ENCODE measurements at regions not wholly inside any gene's neighbourhood (a gene's known extent, or its start where the extent isn't known, plus 50 kb on each side); places are given as distances from the start of the nearest gene placed in this dataset.

DNA sequence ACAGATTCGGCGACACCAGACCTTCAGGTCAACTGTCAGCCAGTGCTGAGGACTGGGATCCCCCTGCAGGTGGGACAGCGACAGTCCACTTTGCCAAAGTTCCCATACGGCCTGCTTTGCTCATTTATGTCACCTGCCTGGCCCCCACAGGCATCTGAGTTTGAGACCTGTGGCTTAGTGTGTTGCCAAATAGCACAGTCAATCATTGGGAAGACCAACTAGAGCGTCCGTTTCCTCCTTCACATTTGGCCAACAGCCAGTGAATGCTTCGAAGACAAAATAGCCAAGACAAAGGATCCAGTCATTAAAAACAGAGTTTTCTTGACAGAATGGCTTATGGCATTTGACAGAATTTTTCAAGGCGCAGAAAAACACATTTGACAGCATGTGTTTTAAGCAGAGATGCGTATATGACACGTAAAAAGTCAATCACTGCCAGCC, 113.8 kb downstream of the ABCC12 start (continued):
- TF ChIP-seq, protein P1, sequence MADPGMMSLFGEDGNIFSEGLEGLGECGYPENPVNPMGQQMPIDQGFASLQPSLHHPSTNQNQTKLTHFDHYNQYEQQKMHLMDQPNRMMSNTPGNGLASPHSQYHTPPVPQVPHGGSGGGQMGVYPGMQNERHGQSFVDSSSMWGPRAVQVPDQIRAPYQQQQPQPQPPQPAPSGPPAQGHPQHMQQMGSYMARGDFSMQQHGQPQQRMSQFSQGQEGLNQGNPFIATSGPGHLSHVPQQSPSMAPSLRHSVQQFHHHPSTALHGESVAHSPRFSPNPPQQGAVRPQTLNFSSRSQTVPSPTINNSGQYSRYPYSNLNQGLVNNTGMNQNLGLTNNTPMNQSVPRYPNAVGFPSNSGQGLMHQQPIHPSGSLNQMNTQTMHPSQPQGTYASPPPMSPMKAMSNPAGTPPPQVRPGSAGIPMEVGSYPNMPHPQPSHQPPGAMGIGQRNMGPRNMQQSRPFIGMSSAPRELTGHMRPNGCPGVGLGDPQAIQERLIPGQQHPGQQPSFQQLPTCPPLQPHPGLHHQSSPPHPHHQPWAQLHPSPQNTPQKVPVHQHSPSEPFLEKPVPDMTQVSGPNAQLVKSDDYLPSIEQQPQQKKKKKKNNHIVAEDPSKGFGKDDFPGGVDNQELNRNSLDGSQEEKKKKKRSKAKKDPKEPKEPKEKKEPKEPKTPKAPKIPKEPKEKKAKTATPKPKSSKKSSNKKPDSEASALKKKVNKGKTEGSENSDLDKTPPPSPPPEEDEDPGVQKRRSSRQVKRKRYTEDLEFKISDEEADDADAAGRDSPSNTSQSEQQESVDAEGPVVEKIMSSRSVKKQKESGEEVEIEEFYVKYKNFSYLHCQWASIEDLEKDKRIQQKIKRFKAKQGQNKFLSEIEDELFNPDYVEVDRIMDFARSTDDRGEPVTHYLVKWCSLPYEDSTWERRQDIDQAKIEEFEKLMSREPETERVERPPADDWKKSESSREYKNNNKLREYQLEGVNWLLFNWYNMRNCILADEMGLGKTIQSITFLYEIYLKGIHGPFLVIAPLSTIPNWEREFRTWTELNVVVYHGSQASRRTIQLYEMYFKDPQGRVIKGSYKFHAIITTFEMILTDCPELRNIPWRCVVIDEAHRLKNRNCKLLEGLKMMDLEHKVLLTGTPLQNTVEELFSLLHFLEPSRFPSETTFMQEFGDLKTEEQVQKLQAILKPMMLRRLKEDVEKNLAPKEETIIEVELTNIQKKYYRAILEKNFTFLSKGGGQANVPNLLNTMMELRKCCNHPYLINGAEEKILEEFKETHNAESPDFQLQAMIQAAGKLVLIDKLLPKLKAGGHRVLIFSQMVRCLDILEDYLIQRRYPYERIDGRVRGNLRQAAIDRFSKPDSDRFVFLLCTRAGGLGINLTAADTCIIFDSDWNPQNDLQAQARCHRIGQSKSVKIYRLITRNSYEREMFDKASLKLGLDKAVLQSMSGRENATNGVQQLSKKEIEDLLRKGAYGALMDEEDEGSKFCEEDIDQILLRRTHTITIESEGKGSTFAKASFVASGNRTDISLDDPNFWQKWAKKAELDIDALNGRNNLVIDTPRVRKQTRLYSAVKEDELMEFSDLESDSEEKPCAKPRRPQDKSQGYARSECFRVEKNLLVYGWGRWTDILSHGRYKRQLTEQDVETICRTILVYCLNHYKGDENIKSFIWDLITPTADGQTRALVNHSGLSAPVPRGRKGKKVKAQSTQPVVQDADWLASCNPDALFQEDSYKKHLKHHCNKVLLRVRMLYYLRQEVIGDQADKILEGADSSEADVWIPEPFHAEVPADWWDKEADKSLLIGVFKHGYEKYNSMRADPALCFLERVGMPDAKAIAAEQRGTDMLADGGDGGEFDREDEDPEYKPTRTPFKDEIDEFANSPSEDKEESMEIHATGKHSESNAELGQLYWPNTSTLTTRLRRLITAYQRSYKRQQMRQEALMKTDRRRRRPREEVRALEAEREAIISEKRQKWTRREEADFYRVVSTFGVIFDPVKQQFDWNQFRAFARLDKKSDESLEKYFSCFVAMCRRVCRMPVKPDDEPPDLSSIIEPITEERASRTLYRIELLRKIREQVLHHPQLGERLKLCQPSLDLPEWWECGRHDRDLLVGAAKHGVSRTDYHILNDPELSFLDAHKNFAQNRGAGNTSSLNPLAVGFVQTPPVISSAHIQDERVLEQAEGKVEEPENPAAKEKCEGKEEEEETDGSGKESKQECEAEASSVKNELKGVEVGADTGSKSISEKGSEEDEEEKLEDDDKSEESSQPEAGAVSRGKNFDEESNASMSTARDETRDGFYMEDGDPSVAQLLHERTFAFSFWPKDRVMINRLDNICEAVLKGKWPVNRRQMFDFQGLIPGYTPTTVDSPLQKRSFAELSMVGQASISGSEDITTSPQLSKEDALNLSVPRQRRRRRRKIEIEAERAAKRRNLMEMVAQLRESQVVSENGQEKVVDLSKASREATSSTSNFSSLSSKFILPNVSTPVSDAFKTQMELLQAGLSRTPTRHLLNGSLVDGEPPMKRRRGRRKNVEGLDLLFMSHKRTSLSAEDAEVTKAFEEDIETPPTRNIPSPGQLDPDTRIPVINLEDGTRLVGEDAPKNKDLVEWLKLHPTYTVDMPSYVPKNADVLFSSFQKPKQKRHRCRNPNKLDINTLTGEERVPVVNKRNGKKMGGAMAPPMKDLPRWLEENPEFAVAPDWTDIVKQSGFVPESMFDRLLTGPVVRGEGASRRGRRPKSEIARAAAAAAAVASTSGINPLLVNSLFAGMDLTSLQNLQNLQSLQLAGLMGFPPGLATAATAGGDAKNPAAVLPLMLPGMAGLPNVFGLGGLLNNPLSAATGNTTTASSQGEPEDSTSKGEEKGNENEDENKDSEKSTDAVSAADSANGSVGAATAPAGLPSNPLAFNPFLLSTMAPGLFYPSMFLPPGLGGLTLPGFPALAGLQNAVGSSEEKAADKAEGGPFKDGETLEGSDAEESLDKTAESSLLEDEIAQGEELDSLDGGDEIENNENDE (IDR thresholded peaks at IDR 0.05; ENCODE audit: insufficient replicate concordance, low read length): no peak
- TF ChIP-seq RAD21 (IDR thresholded peaks at IDR 0.05 in 1 of 2, conservative IDR thresholded peaks at IDR 0.05 in 1 of 2; ENCODE audit: low read depth in 2 of 2, low read length in 2 of 2) (peak; percentile 75 to 79), CTCF (IDR thresholded peaks at IDR 0.05; ENCODE audit: control extremely low read depth in 1 of 3, insufficient read depth in 1 of 3, low read depth in 1 of 3, low read length in 3 of 3) (peak; percentile 58 to 79 (median 77))
